Astrocyte (in vitro differentiated cells and primary cell): ENCODE measurements at regions not wholly inside any gene's neighbourhood (a gene's known extent, or its start where the extent isn't known, plus 50 kb on each side); places are given as distances from the start of the nearest gene placed in this dataset.

Experiments used
- CTCF ChIP-seq: IDR thresholded peaks from 2 replicates; pipeline ENCODE4 v1.5.1; 2011; ENCODE audit warnings: low read depth, mild to moderate bottlenecking, inconsistent platforms, low read length, moderate library complexity; ENCODE audit not compliant: insufficient read depth
- EZH2 ChIP-seq: IDR thresholded peaks from 2 replicates; pipeline ENCODE4 v1.6.1; 2012; ENCODE audit warnings: mild to moderate bottlenecking, low read length, inconsistent platforms; ENCODE audit not compliant: insufficient read depth

- TF ChIP-seq EZH2 (no peak), CTCF (no peak)
Observed at GRCh38 chr5:50929174-50929573, 262.7 kb downstream of the PARP8 start.
